GM12878 (cell line): ENCODE measurements at regions not wholly inside any gene's neighbourhood (a gene's known extent, or its start where the extent isn't known, plus 50 kb on each side); places are given as distances from the start of the nearest gene placed in this dataset.

ENCODE experiments used
- ATAC-seq: fragments of 200-7000 bp; cut with Tn5 transposase; 3 replicates; pipeline ENCODE4 v1.9.1; 2020; ENCODE audit warnings: mild to moderate bottlenecking, moderate library complexity
- BruUV-seq: library from RNA; stranded (reverse); fragments of 400-500 nt; replicated peaks from 2 replicates; lab custom pipeline; 2021; lab: Mats Ljungman, UMichigan
- CTCF ChIA-PET: fragments of 300-600 bp; sonication (Branson Sonifier 250); formaldehyde crosslinking; extraction: SDS; loops from one replicate; lab custom pipeline; 2021; ENCODE audit warnings: inconsistent platforms; lab: Yijun Ruan, JAX
- POLR2A ChIA-PET: fragments of 350-600 bp; formaldehyde crosslinking; extraction: SDS; loops from one replicate; lab custom pipeline; 2021; ENCODE audit warnings: inconsistent platforms; lab: Charles Lee
- RAD21 ChIA-PET: fragments of 300-600 bp; sonication (Branson Sonifier 250); formaldehyde crosslinking; loops from one replicate; lab custom pipeline; 2023; ENCODE audit warnings: antibody characterized with exemption; ENCODE audit not compliant: unreplicated experiment; lab: Charles Lee
- SMC1A ChIA-PET: fragments of 300-600 bp; sonication (Branson Sonifier 250); formaldehyde crosslinking; loops from one replicate; lab custom pipeline; 2023; ENCODE audit not compliant: unreplicated experiment, uncharacterized antibody; lab: Charles Lee
- DNase-seq: peaks from one replicate; pipeline ENCODE4 v3.0.0-alpha.2; 2011; ENCODE audit warnings: low read depth, low spot score
- FAIRE-seq: peaks from 3 replicates; lab custom pipeline; 2011; peaks lifted over from hg19 to GRCh38; lab: Jason Lieb, UNC
- H2AFZ ChIP-seq: 2 replicates; pipeline ENCODE4 v1.6.0; 2011; ENCODE audit warnings: low read depth, low read length, control low read depth; ENCODE audit not compliant: control insufficient read depth
- H3K27ac ChIP-seq: 2 replicates; pipeline ENCODE4 v1.5.1; 2011; ENCODE audit warnings: control low read depth; ENCODE audit not compliant: control insufficient read depth, insufficient read depth
- H3K27me3 ChIP-seq, 2 experiments: replicated peaks in 1 of 2; 2 replicates each; pipeline versions ENCODE4 v1.6.0 to v1.6.1; 2011; ENCODE audit warnings: low read length in 1 of 2; ENCODE audit not compliant: control insufficient read depth in 2 of 2, insufficient read depth in 2 of 2
- H3K36me3 ChIP-seq, 2 experiments: 2 replicates each; pipeline ENCODE4 v1.5.1; 2011; ENCODE audit warnings: low read length in 1 of 2; ENCODE audit not compliant: control insufficient read depth in 2 of 2, insufficient read depth in 2 of 2
- H3K4me1 ChIP-seq: 2 replicates; pipeline ENCODE4 v1.6.1; 2011; ENCODE audit warnings: mild to moderate bottlenecking, low read length, moderate library complexity, mixed read lengths; ENCODE audit not compliant: control insufficient read depth, insufficient read depth
- H3K4me2 ChIP-seq: 2 replicates; pipeline ENCODE4 v1.6.0; 2011; ENCODE audit warnings: control low read depth; ENCODE audit not compliant: control insufficient read depth, insufficient read depth
- H3K4me3 ChIP-seq: fragments of 200-600 bp; sonication (generic); 2 replicates; pipeline ENCODE4 v1.5.1; 2016
- H3K79me2 ChIP-seq: 2 replicates; pipeline ENCODE4 v1.6.0; 2011; ENCODE audit warnings: low read length; ENCODE audit not compliant: control insufficient read depth, insufficient read depth
- H3K9ac ChIP-seq: 2 replicates; pipeline ENCODE4 v1.8.0; 2011; ENCODE audit warnings: low read length, control low read depth, mixed read lengths; ENCODE audit not compliant: control insufficient read depth, insufficient read depth
- H3K9me3 ChIP-seq: replicated peaks from 3 replicates; pipeline ENCODE4 v1.5.1; 2011; ENCODE audit warnings: mild to moderate bottlenecking, low read length; ENCODE audit not compliant: control insufficient read depth, insufficient read depth
- H4K20me1 ChIP-seq: 2 replicates; pipeline ENCODE4 v1.6.0; 2011; ENCODE audit not compliant: control insufficient read depth, insufficient read depth
- PBX3 ChIP-seq: IDR thresholded peaks from 2 replicates; pipeline ENCODE4 v1.6.1; 2011; ENCODE audit warnings: mild to moderate bottlenecking, low read depth, low read length, moderate library complexity; ENCODE audit not compliant: insufficient replicate concordance
- RFX5 ChIP-seq: IDR thresholded peaks from 2 replicates; pipeline ENCODE4 v1.6.1; 2011; ENCODE audit warnings: low read depth, low read length, improper control_type of control experiment
- WGBS: methylation state at CpG from one replicate; pipeline ENCODE4 v1.1.6; 2016; ENCODE audit warnings: low lambda C conversion rate; ENCODE audit not compliant: insufficient replicate concordance, insufficient coverage; ENCODE audit errors: missing lambda C conversion rate; 5-methylcytosine and 5-hydroxymethylcytosine counted together
- in situ Hi-C: fragments of 300-500 bp; cut with MboI; formaldehyde crosslinking; loops from 9 replicates; pipeline ENCODE4 v1.14.3; 2018; ENCODE audit warnings: mixed read lengths
- intact Hi-C: fragments of 100-400 bp; cut with micrococcal nuclease; formaldehyde crosslinking; loops from one replicate; pipeline ENCODE4 v1.14.2; 2022; ENCODE audit not compliant: unreplicated experiment
- TF ChIP-seq, protein P1 (sequence below): fragments of 450-650 bp; IDR thresholded peaks from 2 replicates; pipeline ENCODE4 v1.6.1; 2017; ENCODE audit warnings: mild to moderate bottlenecking, moderate library complexity

DNA sequence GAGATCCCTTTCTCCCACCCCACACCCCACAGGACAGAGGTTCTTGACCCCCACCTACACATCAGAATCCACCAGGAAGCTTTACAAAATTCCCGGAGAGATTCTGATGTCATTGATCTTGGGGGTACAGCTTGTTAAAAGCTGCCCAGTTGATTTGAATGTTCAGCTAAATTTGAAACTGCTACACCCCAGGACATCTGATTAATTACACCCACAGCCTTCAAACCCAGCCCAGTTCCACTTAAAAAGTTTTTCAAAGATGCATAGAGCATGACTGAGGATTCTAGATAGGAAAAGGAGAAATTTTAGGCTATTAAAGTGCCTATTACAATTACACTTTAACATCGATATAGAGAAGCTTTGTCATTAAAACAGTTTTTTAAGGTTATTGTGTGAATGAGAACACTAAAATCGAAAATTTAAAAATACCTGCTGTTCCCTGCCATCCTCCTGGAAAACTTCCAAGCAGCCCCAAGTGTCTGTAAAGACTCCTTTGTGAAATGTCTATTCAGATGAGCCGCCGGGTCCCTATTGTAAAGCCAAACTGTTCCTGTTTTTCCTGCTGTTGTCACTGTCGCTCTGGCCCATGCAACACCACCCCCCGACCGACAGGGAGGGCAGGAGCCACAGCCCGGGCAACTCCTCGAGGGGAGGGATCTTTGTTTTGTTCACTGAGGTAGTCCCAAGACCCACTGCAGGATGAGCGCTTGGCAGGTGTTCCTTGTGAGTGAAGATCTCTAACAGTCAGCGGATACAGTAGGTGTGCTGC is 132.5 kb upstream of the PHACTR3 start:
- no peak overlapping the region for H3K4me2 ChIP-seq
- no peaks in the 10 kb centered on the region for H3K4me1 ChIP-seq
- no peak overlapping the region for H3K27ac ChIP-seq
- TF ChIP-seq RFX5 (no peak), PBX3 (no peak)
- TF ChIP-seq, protein P1, sequence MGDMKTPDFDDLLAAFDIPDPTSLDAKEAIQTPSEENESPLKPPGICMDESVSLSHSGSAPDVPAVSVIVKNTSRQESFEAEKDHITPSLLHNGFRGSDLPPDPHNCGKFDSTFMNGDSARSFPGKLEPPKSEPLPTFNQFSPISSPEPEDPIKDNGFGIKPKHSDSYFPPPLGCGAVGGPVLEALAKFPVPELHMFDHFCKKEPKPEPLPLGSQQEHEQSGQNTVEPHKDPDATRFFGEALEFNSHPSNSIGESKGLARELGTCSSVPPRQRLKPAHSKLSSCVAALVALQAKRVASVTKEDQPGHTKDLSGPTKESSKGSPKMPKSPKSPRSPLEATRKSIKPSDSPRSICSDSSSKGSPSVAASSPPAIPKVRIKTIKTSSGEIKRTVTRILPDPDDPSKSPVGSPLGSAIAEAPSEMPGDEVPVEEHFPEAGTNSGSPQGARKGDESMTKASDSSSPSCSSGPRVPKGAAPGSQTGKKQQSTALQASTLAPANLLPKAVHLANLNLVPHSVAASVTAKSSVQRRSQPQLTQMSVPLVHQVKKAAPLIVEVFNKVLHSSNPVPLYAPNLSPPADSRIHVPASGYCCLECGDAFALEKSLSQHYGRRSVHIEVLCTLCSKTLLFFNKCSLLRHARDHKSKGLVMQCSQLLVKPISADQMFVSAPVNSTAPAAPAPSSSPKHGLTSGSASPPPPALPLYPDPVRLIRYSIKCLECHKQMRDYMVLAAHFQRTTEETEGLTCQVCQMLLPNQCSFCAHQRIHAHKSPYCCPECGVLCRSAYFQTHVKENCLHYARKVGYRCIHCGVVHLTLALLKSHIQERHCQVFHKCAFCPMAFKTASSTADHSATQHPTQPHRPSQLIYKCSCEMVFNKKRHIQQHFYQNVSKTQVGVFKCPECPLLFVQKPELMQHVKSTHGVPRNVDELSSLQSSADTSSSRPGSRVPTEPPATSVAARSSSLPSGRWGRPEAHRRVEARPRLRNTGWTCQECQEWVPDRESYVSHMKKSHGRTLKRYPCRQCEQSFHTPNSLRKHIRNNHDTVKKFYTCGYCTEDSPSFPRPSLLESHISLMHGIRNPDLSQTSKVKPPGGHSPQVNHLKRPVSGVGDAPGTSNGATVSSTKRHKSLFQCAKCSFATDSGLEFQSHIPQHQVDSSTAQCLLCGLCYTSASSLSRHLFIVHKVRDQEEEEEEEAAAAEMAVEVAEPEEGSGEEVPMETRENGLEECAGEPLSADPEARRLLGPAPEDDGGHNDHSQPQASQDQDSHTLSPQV = no peak
- no peaks in the 10 kb centered on the region for H3K9me3 ChIP-seq
- intact Hi-C loops = no loop called here
- H3K36me3 ChIP-seq = no peaks in the 10 kb centered on the region
- ChIA-PET SMC1A (no interaction called here), RAD21 (no interaction called here), CTCF (interaction anchor here (1.5 kb wide), 1 partner anchor 16 kb away, joined by 3 read pairs; no protein-coding TSS in a partner anchor), POLR2A (no interaction called here)
- H3K27me3 ChIP-seq = peaks cover 3 to 4% of the 10 kb centered on the region in 2 experiments; a peak in 2 of 4 replicates
- H4K20me1 ChIP-seq = no peaks in the 10 kb centered on the region
- no peak overlapping the region for H3K4me3 ChIP-seq
- DNase-seq (no peak), ATAC-seq (no peak), FAIRE-seq (no peak)
- whole genome bisulfite sequencing = 40% methylated on average over 12 of the region's 12 CpGs
- no TSS peak for BruUV-seq
- no peaks in the 10 kb centered on the region for H3K79me2 ChIP-seq
- no peak overlapping the region for H2AFZ ChIP-seq
- no peak overlapping the region for H3K9ac ChIP-seq
- in situ Hi-C loops = no loop called here
